ENCODE measurements at regions not wholly inside any gene's neighbourhood (a gene's known extent, or its start where the extent isn't known, plus 50 kb on each side); places are given as distances from the start of the nearest gene placed in this dataset.
"Not testable (repeated sequence)": the region's sequence is repeated elsewhere in the genome, so short reads cannot be mapped to it uniquely, and the experiment has no call there.

- DNase-seq, result no peak
Observed at GRCh38 chr10:81662837-81663236, 212.2 kb upstream of the NRG3 start.

- DNase-seq, result not testable (repeated sequence)
Observed at GRCh38 chr10:81664800-81665199, 210.2 kb upstream of the NRG3 start.

DNA sequence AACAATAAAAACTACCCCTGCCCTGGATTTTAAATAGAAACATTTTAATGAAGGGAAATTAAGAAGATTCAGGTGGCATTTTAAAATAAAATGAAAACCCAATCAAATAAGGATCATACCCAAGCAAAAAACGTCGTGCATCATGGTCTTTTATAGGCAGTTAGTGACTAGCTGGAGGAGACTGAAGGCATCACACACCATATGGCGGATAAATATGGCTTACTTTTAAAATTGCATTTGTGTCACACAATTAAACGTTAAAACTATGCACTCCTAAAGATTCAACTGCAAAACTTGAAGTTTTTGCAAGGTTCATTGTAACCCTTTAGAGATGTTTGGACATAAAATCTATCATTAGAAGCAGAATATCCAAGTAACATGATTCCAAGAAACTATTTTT, 200.1 kb upstream of the NRG3 start:
- DNase-seq, result no peak

- no peak for DNase-seq
Observed at GRCh38 chr10:81679291-81679690, 195.7 kb upstream of the NRG3 start.

DNA sequence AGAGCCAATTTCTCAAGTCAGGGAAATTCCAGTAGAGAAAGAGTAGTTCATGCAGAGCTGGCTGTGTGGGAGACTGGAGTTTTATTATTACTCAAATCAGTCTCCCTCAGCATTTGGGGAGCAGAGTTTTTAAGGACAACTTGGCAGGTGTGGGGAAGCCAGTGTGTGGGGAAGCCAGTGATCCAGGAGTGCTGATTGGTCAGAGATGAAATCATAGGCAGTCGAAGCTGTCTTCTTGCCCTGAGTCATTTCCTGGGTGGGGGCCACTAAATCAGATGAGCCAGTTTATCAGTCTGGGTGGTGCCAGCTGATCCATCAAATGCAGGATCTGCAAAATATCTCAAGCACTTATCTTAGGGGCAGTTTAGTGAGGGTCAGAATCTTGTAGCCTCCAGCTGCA, 194.6 kb upstream of the NRG3 start:
- no peak for DNase-seq

- no peak for DNase-seq
Observed at GRCh38 chr10:81688459-81688858, 186.5 kb upstream of the NRG3 start.

GRCh38 chr10:81696609-81697388, 178.2 kb upstream of the NRG3 start:
- no peak for DNase-seq

DNA sequence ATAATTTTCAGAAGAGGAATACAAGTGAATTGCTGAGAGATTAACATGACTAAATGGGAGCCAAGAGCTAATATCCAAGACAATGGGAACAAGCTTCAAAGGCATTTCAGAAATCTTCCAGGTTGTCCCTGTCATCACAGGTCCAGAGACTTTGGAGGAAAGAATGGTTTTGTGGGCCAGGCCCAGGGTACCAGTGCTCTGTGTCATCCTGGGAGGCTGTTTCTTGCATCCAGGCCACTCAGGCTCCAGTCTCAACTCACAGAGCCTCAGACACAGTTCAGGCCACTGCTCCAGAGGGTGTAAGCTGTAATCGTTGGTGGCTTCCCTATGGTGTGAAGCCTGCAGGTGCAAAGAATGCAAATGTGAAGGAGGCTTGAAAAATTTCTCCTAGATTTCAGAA, 170.4 kb upstream of the NRG3 start:
- no peak for DNase-seq

GRCh38 chr10:81708416-81708815, 166.6 kb upstream of the NRG3 start:
- DNase-seq, result no peak

DNA sequence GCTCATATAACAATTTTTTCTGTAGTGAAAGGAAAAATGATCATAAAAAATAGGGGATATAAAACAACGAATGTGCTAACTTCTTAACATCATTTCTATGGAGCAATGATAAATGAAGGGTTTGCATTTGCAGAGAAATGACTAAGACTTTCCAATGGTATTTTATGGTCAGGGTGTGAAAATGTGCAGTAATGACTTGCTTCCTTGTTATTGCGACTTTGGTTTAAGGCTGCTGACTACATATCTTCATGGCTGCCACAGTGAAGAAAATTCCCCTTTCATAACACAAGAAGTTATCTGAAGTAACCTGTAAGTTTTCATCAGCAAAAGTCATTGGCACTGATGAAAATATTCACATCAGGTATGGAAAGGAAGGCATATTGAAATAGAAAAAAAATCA, 166.1 kb upstream of the NRG3 start:
- no peak for DNase-seq

- no peak for DNase-seq
Observed at GRCh38 chr10:81722399-81722798, 152.6 kb upstream of the NRG3 start.

DNA sequence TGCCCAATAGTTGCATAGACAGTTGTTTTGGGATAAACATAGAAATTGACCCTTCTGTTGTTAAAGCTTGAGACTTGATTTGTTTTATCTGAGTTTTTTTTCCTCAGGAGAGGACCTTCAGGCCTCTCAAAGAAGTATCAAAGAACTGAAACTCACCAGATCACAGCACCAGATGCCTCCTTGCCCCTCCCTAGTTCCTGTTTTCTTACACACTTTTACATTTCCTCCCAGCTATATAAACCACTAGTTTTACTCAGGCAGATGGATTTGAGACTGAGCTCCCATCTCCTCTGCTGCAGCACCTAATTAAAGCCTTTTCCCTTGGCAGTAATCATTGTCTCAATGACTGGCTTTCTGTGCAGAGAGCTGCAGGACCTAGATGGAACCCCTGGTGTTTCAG, 150.6 kb upstream of the NRG3 start:
- DNase-seq, result no peak

GRCh38 chr10:81725851-81726250, 149.1 kb upstream of the NRG3 start:
- no peak for DNase-seq

- no peak for DNase-seq
Observed at GRCh38 chr10:81728692-81729091, 146.3 kb upstream of the NRG3 start.

- DNase-seq, result no peak
Observed at GRCh38 chr10:81730891-81731290, 144.1 kb upstream of the NRG3 start.

- no peak for DNase-seq
Observed at GRCh38 chr10:81733542-81733941, 141.5 kb upstream of the NRG3 start.

DNA sequence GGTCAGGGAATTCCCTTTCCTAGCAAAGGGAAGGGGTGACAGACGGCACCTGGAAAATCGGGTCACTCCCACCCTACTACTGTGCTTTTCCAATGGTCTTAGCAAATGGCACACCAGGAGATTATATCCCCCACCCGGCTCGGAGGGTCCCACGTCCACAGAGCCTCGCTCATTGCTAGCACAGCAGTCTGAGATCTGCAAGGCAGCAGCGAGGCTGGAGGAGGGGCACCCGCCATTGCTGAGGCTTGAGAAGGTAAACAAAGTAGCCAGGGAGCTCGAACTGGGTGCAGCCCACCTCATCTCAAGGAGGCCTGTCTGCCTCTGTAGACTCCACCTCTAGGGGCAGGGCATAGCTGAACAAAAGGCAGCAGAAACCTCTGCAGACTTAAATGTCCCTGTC, 139.8 kb upstream of the NRG3 start:
- not testable (repeated sequence) for DNase-seq

DNA sequence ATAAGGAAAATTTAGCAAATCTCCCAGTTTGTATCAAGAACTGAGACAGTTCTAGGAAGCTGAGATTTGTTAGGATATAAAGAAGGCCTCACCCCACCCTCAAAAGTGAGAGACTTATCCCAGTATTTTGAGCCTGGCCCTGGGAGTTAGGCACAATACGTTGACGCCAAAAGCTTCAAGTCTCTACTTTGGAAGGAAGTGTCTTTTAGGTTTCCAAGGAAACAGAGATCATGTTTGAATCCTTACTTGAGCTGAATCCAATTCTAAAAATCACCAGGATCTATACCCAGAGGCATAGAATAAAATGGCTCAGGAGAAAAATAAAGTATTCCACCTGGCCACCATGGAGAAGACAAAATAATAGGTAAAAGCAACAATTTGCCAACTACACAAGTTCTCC, 115.9 kb upstream of the NRG3 start:
- no peak for DNase-seq

- DNase-seq, result no peak
Observed at GRCh38 chr10:81784111-81784597, 90.8 kb upstream of the NRG3 start.

DNA sequence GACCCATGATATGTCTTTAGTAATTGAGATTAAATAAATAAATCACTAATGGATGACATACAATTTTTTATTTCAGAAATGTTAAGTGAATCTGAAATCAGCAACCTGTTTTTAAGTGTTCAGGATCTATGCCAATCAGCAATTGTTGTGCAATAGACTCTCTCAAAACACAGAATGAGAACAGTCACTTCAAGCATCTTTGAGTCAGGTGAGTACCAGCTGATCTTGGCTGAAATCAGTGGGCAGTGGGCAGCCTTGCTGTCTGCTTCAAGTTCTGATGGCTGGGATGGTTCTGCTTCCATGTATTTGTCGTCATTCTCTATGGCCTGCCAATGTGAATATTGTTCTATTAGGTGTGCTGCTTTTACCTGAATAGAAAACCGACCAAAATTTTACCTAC, 82.3 kb upstream of the NRG3 start:
- no peak for DNase-seq

GRCh38 chr10:81806842-81807241, 68.2 kb upstream of the NRG3 start:
- DNase-seq, result no peak

DNA sequence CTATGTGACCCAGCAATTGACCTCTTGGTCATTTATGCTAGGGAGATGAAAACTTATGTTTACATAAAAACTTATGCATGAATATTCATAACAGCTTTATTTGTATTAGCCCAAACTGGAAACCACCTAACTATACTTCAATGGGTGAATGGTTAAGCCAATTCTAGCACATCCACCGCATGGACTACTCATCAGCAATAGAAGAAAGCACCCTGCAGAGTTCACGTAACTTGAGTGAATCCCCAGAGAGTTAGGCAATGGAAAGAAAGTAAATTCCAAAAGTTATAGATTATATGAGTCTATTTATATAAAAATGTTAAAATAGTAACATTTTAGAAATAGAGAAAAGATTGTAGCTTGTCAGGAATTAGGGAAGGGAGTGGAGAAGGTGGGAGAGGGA, 60.2 kb upstream of the NRG3 start:
- no peak for DNase-seq

GRCh38 chr10:81817596-81818170, 57.3 kb upstream of the NRG3 start:
- no peak for DNase-seq

GRCh38 chr10:81820418-81820817, 54.6 kb upstream of the NRG3 start:
- no peak for DNase-seq

Data from right forelimb (tissue), 1 donor.